ENCODE measurements at regions not wholly inside any gene's neighbourhood (a gene's known extent, or its start where the extent isn't known, plus 50 kb on each side); places are given as distances from the start of the nearest gene placed in this dataset.

GRCh38 chr15:81869161-81869954 lies 176.5 kb downstream of the MEX3B start:
- 85 to 88% (median 87%) methylated on average over 10 of the region's 10 CpGs for WGBS, 3 donors
- Histone ChIP-seq H3K27ac (no peak overlapping the region), H3K9me3 (no peaks in the 10 kb centered on the region), H3K36me3 (no peaks in the 10 kb centered on the region), H3K4me1 (ENCODE audit: insufficient read depth) (no peaks in the 10 kb centered on the region), H3K27me3 (no peaks in the 10 kb centered on the region), H3K4me3 (no peak overlapping the region)
- DNase-seq: no peak
- TF ChIP-seq EP300 (IDR thresholded peaks at IDR 0.05) (no peak), CTCF (IDR thresholded peaks at IDR 0.05) (no peak), POLR2A (IDR thresholded peaks at IDR 0.05) (no peak)
- intact Hi-C loops (cut with DNase I): no loop called here

DNA sequence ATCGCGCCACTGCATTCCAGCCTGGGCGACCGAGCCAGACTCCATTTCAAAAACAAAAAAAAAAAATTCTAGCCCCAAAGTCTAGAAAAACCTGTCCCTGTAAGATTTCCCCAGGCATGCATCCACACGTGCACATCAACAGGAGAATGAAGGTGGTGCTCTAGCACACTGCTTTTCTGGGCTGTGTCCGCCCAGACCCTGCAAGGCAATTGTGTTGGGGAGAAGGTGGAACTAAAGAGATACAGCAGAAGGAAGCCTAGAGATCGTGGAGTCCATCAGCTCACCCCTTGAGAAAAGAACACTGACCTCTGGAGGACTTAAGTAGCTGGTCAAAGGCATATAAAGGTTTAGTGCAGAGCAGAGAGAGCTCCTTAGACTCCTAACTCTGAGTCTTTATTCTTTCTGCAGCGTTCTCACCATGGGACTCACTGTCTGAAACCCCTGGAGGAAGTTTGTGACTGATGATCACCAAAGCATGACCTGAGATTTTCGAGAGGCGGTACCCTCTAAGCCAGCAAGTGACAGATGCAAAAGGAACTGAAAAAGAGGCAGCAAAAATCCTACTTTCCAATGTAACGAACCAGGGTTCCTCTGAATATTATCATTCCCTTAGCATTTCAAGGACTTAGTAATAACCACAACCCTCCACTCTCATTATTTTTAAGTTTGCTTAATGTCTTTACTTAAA lies 179.8 kb downstream of the MEX3B start:
- H3K27ac ChIP-seq: no peak overlapping the region
- H3K4me3 ChIP-seq: no peak overlapping the region
- no peak for TF ChIP-seq CTCF (IDR thresholded peaks at IDR 0.05)
- TF ChIP-seq POLR2A (IDR thresholded peaks at IDR 0.05): no peak
- TF ChIP-seq EP300 (IDR thresholded peaks at IDR 0.05): no peak
- WGBS, 3 donors: 66 to 77% (median 68%) methylated on average over 11 of the region's 11 CpGs
- no peaks in the 10 kb centered on the region for H3K36me3 ChIP-seq
- DNase-seq: no peak
- no peaks in the 10 kb centered on the region for H3K4me1 ChIP-seq (ENCODE audit: insufficient read depth)
- H3K9me3 ChIP-seq: no peaks in the 10 kb centered on the region
- H3K27me3 ChIP-seq: no peaks in the 10 kb centered on the region
- intact Hi-C loops (cut with DNase I): no loop called here

GRCh38 chr15:81863162-81863561 lies 182.7 kb downstream of the MEX3B start:
- DNase-seq: no peak
- H3K27ac ChIP-seq: no peak overlapping the region
- WGBS, 3 donors: 64 to 74% (median 64%) methylated on average over 2 of the region's 2 CpGs

More at GRCh38 chr15:81863162-81863561, 182.7 kb downstream of the MEX3B start:
- Histone ChIP-seq H3K4me3 (no peak overlapping the region), H3K4me1 (ENCODE audit: insufficient read depth) (no peaks in the 10 kb centered on the region), H3K36me3 (no peaks in the 10 kb centered on the region), H3K9me3 (no peaks in the 10 kb centered on the region), H3K27me3 (no peaks in the 10 kb centered on the region)
- TF ChIP-seq EP300 (IDR thresholded peaks at IDR 0.05) (no peak), CTCF (IDR thresholded peaks at IDR 0.05) (no peak), POLR2A (IDR thresholded peaks at IDR 0.05) (no peak)
- intact Hi-C loops (cut with DNase I): no loop called here
